GM12878 (cell line): ENCODE measurements at regions not wholly inside any gene's neighbourhood (a gene's known extent, or its start where the extent isn't known, plus 50 kb on each side); places are given as distances from the start of the nearest gene placed in this dataset.

Experiments
- ATAC-seq: fragments of 200-7000 bp; cut with Tn5 transposase; 3 replicates; pipeline ENCODE4 v1.9.1; 2020; ENCODE audit warnings: mild to moderate bottlenecking, moderate library complexity
- BruUV-seq: library from RNA; stranded (reverse); fragments of 400-500 nt; replicated peaks from 2 replicates; lab custom pipeline; 2021; lab: Mats Ljungman, UMichigan
- CTCF ChIA-PET: fragments of 300-600 bp; sonication (Branson Sonifier 250); formaldehyde crosslinking; extraction: SDS; loops from one replicate; lab custom pipeline; 2021; ENCODE audit warnings: inconsistent platforms; lab: Yijun Ruan, JAX
- POLR2A ChIA-PET: fragments of 350-600 bp; formaldehyde crosslinking; extraction: SDS; loops from one replicate; lab custom pipeline; 2021; ENCODE audit warnings: inconsistent platforms; lab: Charles Lee
- RAD21 ChIA-PET: fragments of 300-600 bp; sonication (Branson Sonifier 250); formaldehyde crosslinking; loops from one replicate; lab custom pipeline; 2023; ENCODE audit warnings: antibody characterized with exemption; ENCODE audit not compliant: unreplicated experiment; lab: Charles Lee
- SMC1A ChIA-PET: fragments of 300-600 bp; sonication (Branson Sonifier 250); formaldehyde crosslinking; loops from one replicate; lab custom pipeline; 2023; ENCODE audit not compliant: unreplicated experiment, uncharacterized antibody; lab: Charles Lee
- DNase-seq: peaks from one replicate; pipeline ENCODE4 v3.0.0-alpha.2; 2011; ENCODE audit warnings: low read depth, low spot score
- FAIRE-seq: peaks from 3 replicates; lab custom pipeline; 2011; peaks lifted over from hg19 to GRCh38; lab: Jason Lieb, UNC
- H2AFZ ChIP-seq: 2 replicates; pipeline ENCODE4 v1.6.0; 2011; ENCODE audit warnings: low read depth, low read length, control low read depth; ENCODE audit not compliant: control insufficient read depth
- H3K27ac ChIP-seq: 2 replicates; pipeline ENCODE4 v1.5.1; 2011; ENCODE audit warnings: control low read depth; ENCODE audit not compliant: control insufficient read depth, insufficient read depth
- H3K27me3 ChIP-seq, 2 experiments: replicated peaks in 1 of 2; 2 replicates each; pipeline versions ENCODE4 v1.6.0 to v1.6.1; 2011; ENCODE audit warnings: low read length in 1 of 2; ENCODE audit not compliant: control insufficient read depth in 2 of 2, insufficient read depth in 2 of 2
- H3K36me3 ChIP-seq, 2 experiments: 2 replicates each; pipeline ENCODE4 v1.5.1; 2011; ENCODE audit warnings: low read length in 1 of 2; ENCODE audit not compliant: control insufficient read depth in 2 of 2, insufficient read depth in 2 of 2
- H3K4me1 ChIP-seq: 2 replicates; pipeline ENCODE4 v1.6.1; 2011; ENCODE audit warnings: mild to moderate bottlenecking, low read length, moderate library complexity, mixed read lengths; ENCODE audit not compliant: control insufficient read depth, insufficient read depth
- H3K4me2 ChIP-seq: 2 replicates; pipeline ENCODE4 v1.6.0; 2011; ENCODE audit warnings: control low read depth; ENCODE audit not compliant: control insufficient read depth, insufficient read depth
- H3K4me3 ChIP-seq: fragments of 200-600 bp; sonication (generic); 2 replicates; pipeline ENCODE4 v1.5.1; 2016
- H3K79me2 ChIP-seq: 2 replicates; pipeline ENCODE4 v1.6.0; 2011; ENCODE audit warnings: low read length; ENCODE audit not compliant: control insufficient read depth, insufficient read depth
- H3K9ac ChIP-seq: 2 replicates; pipeline ENCODE4 v1.8.0; 2011; ENCODE audit warnings: low read length, control low read depth, mixed read lengths; ENCODE audit not compliant: control insufficient read depth, insufficient read depth
- H3K9me3 ChIP-seq: replicated peaks from 3 replicates; pipeline ENCODE4 v1.5.1; 2011; ENCODE audit warnings: mild to moderate bottlenecking, low read length; ENCODE audit not compliant: control insufficient read depth, insufficient read depth
- H4K20me1 ChIP-seq: 2 replicates; pipeline ENCODE4 v1.6.0; 2011; ENCODE audit not compliant: control insufficient read depth, insufficient read depth
- CBX3 ChIP-seq: fragments of 200-600 bp; sonication (generic); IDR thresholded peaks from 2 replicates; pipeline ENCODE4 v1.6.1; 2016; ENCODE audit warnings: low read depth, borderline replicate concordance
- ETV6 ChIP-seq, 2 experiments: fragments of 450-650 bp in 1 of 2; IDR thresholded peaks in 1 of 2; conservative IDR thresholded peaks in 1 of 2; 2 replicates each; pipeline ENCODE4 v1.6.1; 2014; ENCODE audit warnings: antibody characterized with exemption in 1 of 2, borderline replicate concordance in 1 of 2, low read depth in 1 of 2, mild to moderate bottlenecking in 1 of 2, moderate library complexity in 1 of 2
- FOXM1 ChIP-seq: IDR thresholded peaks from 2 replicates; pipeline ENCODE4 v1.6.1; 2012; ENCODE audit warnings: low read depth, mild to moderate bottlenecking, inconsistent platforms, low read length, moderate library complexity
- HDGF ChIP-seq: fragments of 450-650 bp; IDR thresholded peaks from 2 replicates; pipeline ENCODE4 v1.6.1; 2016; ENCODE audit warnings: antibody characterized with exemption
- IRF4 ChIP-seq: IDR thresholded peaks from 2 replicates; pipeline ENCODE4 v1.6.1; 2011; ENCODE audit warnings: low read depth, low read length
- MEF2A ChIP-seq: IDR thresholded peaks from 2 replicates; pipeline ENCODE4 v1.6.1; 2011; ENCODE audit warnings: low read depth, mild to moderate bottlenecking, low read length, moderate library complexity; ENCODE audit not compliant: insufficient read depth
- MYC ChIP-seq: IDR thresholded peaks from 2 replicates; pipeline ENCODE4 v1.6.1; 2011; ENCODE audit warnings: mild to moderate bottlenecking, low read length, moderate library complexity, inconsistent platforms; ENCODE audit not compliant: insufficient read depth, insufficient replicate concordance, insufficient read length, severe bottlenecking
- PAX8 ChIP-seq: fragments of 450-650 bp; IDR thresholded peaks from 2 replicates; pipeline ENCODE4 v1.6.1; 2017; ENCODE audit warnings: mild to moderate bottlenecking, moderate library complexity
- SMC3 ChIP-seq: IDR thresholded peaks from 2 replicates; pipeline ENCODE4 v1.6.1; 2011; ENCODE audit warnings: low read length, improper control_type of control experiment, borderline replicate concordance
- SREBF2 ChIP-seq: IDR thresholded peaks from 2 replicates; pipeline ENCODE4 v1.6.1; 2012; ENCODE audit warnings: mild to moderate bottlenecking, low read length
- TCF7 ChIP-seq: IDR thresholded peaks from 2 replicates; pipeline ENCODE4 v1.6.1; 2014; ENCODE audit warnings: antibody characterized with exemption, borderline replicate concordance
- YY1 ChIP-seq: IDR thresholded peaks from 2 replicates; pipeline ENCODE4 v1.6.1; 2011; ENCODE audit warnings: low read depth, mild to moderate bottlenecking, low read length
- ZNF384 ChIP-seq: IDR thresholded peaks from 2 replicates; pipeline ENCODE4 v1.6.1; 2012; ENCODE audit warnings: low read depth, mild to moderate bottlenecking, low read length, improper control_type of control experiment, borderline replicate concordance
- WGBS: methylation state at CpG from one replicate; pipeline ENCODE4 v1.1.6; 2016; ENCODE audit warnings: low lambda C conversion rate; ENCODE audit not compliant: insufficient replicate concordance, insufficient coverage; ENCODE audit errors: missing lambda C conversion rate; 5-methylcytosine and 5-hydroxymethylcytosine counted together
- in situ Hi-C: fragments of 300-500 bp; cut with MboI; formaldehyde crosslinking; loops from 9 replicates; pipeline ENCODE4 v1.14.3; 2018; ENCODE audit warnings: mixed read lengths
- intact Hi-C: fragments of 100-400 bp; cut with micrococcal nuclease; formaldehyde crosslinking; loops from one replicate; pipeline ENCODE4 v1.14.2; 2022; ENCODE audit not compliant: unreplicated experiment
- TF ChIP-seq, protein P1 (sequence below): fragments of 450-650 bp; IDR thresholded peaks from 2 replicates; pipeline ENCODE4 v1.6.1; 2017; ENCODE audit warnings: mild to moderate bottlenecking

DNA sequence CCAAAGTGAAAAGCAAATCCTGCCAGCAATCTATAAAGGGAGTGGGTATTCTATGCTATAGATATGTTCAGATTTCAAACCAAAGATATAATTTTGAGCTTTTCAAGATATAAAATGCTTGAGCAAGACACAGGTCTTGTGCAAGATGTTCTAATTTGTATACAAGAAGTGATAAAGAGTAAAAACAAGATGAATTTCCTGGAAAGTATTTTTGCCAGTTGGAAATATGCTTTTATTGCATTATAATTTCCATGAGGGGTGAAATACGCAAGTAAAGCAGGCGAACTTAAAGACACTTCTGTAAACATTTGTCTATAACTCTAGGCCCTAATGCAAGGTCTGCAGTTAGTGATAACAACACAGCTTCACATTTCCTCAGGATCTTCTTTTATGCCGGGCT is 640.5 kb downstream of the TMEM182 start:
- no peaks in the 10 kb centered on the region for H3K36me3 ChIP-seq
- no peaks in the 10 kb centered on the region for H3K9me3 ChIP-seq
- H3K27me3 ChIP-seq: no peaks in the 10 kb centered on the region
- ChIA-PET SMC1A (no interaction called here), CTCF (no interaction called here), RAD21 (no interaction called here), POLR2A (no interaction called here)
- in situ Hi-C loops (no loop called here), intact Hi-C loops (no loop called here)
- FAIRE-seq (no peak), ATAC-seq (no peak), DNase-seq (no peak)
- H2AFZ ChIP-seq: no peak overlapping the region
- H3K27ac ChIP-seq: no peak overlapping the region
- no peaks in the 10 kb centered on the region for H3K79me2 ChIP-seq
- 46% methylated on average over 3 of the region's 3 CpGs for WGBS
- no peaks in the 10 kb centered on the region for H3K4me1 ChIP-seq
- BruUV-seq: no TSS peak
- no peak overlapping the region for H3K4me3 ChIP-seq
- no peak for TF ChIP-seq PAX8
- no peak for TF ChIP-seq FOXM1
- no peak for TF ChIP-seq SREBF2
- no peak for TF ChIP-seq CBX3
- no peak for TF ChIP-seq HDGF
- no peak for TF ChIP-seq MEF2A
- no peak for TF ChIP-seq MYC
- no peak for TF ChIP-seq IRF4
- TF ChIP-seq ZNF384: no peak
- no peak for TF ChIP-seq TCF7
- TF ChIP-seq ETV6 (conservative IDR thresholded peaks at IDR 0.05 in 1 of 2, IDR thresholded peaks at IDR 0.05 in 1 of 2; ENCODE audit: borderline replicate concordance in 1 of 2, low read depth in 1 of 2): no peak
- TF ChIP-seq SMC3: no peak
- TF ChIP-seq, protein P1, sequence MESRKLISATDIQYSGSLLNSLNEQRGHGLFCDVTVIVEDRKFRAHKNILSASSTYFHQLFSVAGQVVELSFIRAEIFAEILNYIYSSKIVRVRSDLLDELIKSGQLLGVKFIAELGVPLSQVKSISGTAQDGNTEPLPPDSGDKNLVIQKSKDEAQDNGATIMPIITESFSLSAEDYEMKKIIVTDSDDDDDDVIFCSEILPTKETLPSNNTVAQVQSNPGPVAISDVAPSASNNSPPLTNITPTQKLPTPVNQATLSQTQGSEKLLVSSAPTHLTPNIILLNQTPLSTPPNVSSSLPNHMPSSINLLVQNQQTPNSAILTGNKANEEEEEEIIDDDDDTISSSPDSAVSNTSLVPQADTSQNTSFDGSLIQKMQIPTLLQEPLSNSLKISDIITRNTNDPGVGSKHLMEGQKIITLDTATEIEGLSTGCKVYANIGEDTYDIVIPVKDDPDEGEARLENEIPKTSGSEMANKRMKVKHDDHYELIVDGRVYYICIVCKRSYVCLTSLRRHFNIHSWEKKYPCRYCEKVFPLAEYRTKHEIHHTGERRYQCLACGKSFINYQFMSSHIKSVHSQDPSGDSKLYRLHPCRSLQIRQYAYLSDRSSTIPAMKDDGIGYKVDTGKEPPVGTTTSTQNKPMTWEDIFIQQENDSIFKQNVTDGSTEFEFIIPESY: no peak
- no peak for TF ChIP-seq YY1
- no peaks in the 10 kb centered on the region for H4K20me1 ChIP-seq
- no peak overlapping the region for H3K4me2 ChIP-seq
- no peak overlapping the region for H3K9ac ChIP-seq
